Thoracic aorta (tissue), 2 donors: ENCODE measurements at regions not wholly inside any gene's neighbourhood (a gene's known extent, or its start where the extent isn't known, plus 50 kb on each side); places are given as distances from the start of the nearest gene placed in this dataset.

Source experiments
- ATAC-seq: fragments of 150-250 bp; one replicate; pipeline ENCODE4 v1.8.0; 2017; ENCODE audit warnings: low read depth; ENCODE audit not compliant: insufficient number of reproducible peaks, low FRiP score
- DNase-seq: peaks from one replicate; pipeline ENCODE4 v3.0.0-alpha.2; 2020; ENCODE audit warnings: low spot score
- H3K27ac ChIP-seq, 2 donors: fragments of 200-600 bp; sonication (generic); 1 replicate in 1 of 2; 2 replicates in 1 of 2; pipeline ENCODE4 v1.5.1; 2016; ENCODE audit warnings: mild to moderate bottlenecking in 2 of 2, moderate library complexity in 2 of 2
- H3K27me3 ChIP-seq: fragments of 200-600 bp; sonication (generic); replicated peaks from 2 replicates; pipeline ENCODE4 v1.6.0; 2016; ENCODE audit warnings: mild to moderate bottlenecking; ENCODE audit not compliant: insufficient read depth
- H3K36me3 ChIP-seq: fragments of 200-600 bp; sonication (generic); one replicate; pipeline ENCODE4 v1.5.1; 2016
- H3K4me1 ChIP-seq, 2 donors: fragments of 200-600 bp; sonication (generic); 1 replicate in 1 of 2; 2 replicates in 1 of 2; pipeline versions ENCODE4 v1.5.1 to v1.6.0; 2016; ENCODE audit warnings: low read depth in 2 of 2, mild to moderate bottlenecking in 1 of 2; ENCODE audit not compliant: control insufficient read depth in 1 of 2
- H3K4me3 ChIP-seq: fragments of 200-600 bp; sonication (generic); 2 replicates; pipeline ENCODE4 v1.5.1; 2016; ENCODE audit warnings: mild to moderate bottlenecking
- H3K9me3 ChIP-seq: fragments of 200-600 bp; sonication (generic); 2 replicates; pipeline ENCODE4 v1.5.1; 2016
- TF ChIP-seq, protein P1 (sequence below): fragments of 200-600 bp; sonication (generic); IDR thresholded peaks from one replicate; pipeline ENCODE4 v1.5.1; 2019; ENCODE audit warnings: antibody characterized with exemption

DNA sequence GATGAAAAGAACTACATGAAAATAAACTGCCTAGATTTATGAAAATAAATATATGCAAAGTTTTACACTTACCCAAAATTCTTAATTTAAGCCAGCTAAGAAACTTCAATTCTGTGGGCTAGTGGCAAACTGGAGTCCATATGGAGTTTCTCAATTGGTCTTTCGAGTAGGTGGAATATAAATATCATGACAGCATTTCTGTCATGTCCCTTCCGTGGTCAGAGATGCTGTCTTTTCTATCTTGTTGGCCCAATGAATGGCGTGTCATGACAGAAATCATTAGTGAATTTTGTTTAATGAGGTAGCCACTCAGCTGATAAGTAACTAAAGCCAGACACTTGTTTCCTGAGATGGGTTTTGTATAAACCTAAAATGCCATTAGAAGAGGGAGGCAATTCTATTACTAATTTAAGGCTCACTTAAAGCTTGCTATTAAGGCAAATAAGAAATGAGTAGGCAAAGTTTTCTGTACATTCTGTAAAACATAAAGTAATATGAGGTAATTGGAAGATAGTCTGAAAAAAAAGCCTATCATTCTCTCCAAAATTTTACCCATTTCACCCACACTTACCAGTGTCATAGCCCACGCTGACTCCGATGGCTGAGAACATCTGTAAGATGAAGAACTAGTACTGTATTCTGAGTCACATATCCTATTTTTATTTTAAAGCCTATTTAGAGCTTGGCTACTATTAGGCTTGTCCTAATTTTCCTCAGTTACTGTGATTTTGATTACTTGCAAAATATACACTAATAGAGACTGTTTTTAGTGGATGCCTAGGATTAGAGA, 419.3 kb upstream of the MEF2C start:
- DNase-seq (no peak), ATAC-seq (no peak)
- TF ChIP-seq, protein P1, sequence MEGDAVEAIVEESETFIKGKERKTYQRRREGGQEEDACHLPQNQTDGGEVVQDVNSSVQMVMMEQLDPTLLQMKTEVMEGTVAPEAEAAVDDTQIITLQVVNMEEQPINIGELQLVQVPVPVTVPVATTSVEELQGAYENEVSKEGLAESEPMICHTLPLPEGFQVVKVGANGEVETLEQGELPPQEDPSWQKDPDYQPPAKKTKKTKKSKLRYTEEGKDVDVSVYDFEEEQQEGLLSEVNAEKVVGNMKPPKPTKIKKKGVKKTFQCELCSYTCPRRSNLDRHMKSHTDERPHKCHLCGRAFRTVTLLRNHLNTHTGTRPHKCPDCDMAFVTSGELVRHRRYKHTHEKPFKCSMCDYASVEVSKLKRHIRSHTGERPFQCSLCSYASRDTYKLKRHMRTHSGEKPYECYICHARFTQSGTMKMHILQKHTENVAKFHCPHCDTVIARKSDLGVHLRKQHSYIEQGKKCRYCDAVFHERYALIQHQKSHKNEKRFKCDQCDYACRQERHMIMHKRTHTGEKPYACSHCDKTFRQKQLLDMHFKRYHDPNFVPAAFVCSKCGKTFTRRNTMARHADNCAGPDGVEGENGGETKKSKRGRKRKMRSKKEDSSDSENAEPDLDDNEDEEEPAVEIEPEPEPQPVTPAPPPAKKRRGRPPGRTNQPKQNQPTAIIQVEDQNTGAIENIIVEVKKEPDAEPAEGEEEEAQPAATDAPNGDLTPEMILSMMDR: no peak
- Histone ChIP-seq H3K4me1 (peaks cover 4 to 9% of the 10 kb centered on the region in 2 donors), H3K4me3 (no peak overlapping the region), H3K27ac (no peak overlapping the region), H3K9me3 (no peaks in the 10 kb centered on the region), H3K27me3 (no peaks in the 10 kb centered on the region), H3K36me3 (no peaks in the 10 kb centered on the region)

DNA sequence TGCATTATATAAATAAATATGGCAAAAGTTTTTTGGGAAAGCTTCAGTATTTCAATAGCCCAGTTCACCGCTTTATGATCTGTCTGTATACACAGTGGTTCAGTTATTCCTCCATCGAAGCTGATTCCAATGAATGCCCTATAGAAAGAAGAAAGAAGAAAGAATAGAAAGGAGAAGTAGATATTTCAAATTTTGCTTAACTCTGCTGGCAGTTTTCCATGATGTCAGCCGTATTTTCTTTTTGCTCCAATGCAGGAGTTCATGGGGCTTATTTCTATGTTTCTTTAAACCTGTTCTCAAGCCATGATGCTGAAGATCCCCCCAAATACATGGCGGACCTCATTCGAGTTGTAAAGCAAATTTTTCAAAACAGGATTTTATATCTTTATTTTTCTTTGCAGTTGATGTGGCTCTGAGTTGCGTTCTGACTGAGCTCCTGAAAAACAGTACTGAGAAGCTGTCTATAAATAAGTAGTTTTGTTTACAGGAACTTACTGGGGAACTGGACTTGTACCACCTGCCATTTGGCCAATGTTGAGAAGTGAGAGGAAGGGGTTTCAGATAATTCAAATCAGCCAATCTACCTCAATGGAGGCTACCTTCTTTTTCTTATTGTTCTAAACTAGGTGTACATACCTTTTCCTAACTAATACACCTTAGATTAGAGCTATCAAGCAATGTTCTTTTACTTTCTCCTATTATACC, 418.5 kb upstream of the MEF2C start:
- H3K4me3 ChIP-seq: no peak overlapping the region
- no peak overlapping the region for H3K27ac ChIP-seq
- H3K9me3 ChIP-seq: no peaks in the 10 kb centered on the region
- H3K27me3 ChIP-seq: no peaks in the 10 kb centered on the region
- H3K4me1 ChIP-seq: peaks cover 4 to 9% of the 10 kb centered on the region in 2 donors
- no peak for DNase-seq
- no peak for ATAC-seq
- H3K36me3 ChIP-seq: no peaks in the 10 kb centered on the region
- TF ChIP-seq, protein P1: no peak

DNA sequence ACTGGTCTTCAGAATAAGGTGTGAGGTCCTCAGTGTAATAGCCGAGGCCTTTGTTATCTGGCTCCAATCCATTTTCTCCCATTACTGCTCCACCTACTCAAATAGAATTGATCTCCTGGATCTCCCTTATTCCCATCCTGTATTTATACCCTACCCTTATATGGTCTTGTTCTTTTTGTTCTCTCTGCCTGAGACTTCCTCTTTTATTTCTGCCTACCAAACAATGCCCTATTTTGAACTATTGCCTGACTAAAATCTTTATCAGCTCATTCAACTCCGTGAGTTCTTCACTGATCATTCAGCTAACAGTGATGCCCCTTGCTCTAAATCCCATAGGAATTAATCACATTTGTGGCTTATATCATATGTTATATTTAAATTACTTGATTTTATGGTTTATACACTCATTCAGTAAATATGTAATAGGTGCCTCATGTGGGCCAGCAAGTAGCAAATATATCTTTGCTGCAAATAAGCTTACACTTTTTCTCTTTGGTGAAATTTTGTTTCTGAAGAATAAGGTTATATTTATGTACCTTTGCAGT, 417.5 kb upstream of the MEF2C start:
- Histone ChIP-seq H3K9me3 (no peaks in the 10 kb centered on the region), H3K36me3 (no peaks in the 10 kb centered on the region), H3K4me1 (peaks cover 4 to 9% of the 10 kb centered on the region in 2 donors), H3K27ac (no peak overlapping the region), H3K4me3 (no peak overlapping the region), H3K27me3 (no peaks in the 10 kb centered on the region)
- ATAC-seq (no peak), DNase-seq (no peak)
- TF ChIP-seq, protein P1: no peak

DNA sequence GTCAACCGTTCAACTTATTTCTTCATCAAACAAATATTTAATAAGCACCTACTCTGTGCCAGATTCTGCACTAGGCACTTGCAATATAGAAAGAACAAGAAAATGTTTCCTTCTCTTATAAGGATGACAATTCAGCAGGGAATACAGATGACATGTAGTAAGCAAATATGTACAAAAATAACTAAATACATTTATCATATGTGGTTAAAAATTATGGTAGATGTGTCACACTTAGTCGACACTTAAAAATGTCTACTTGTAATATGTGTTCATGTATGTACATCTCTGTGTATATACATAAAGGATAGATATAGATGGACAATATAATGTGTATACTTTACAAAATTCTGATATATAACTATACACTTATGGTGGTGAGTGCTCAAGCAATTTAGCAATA, 417.0 kb upstream of the MEF2C start:
- H3K36me3 ChIP-seq: no peaks in the 10 kb centered on the region
- H3K4me1 ChIP-seq: peaks cover 4 to 9% of the 10 kb centered on the region in 2 donors
- no peak for DNase-seq
- TF ChIP-seq, protein P1: no peak
- no peaks in the 10 kb centered on the region for H3K27me3 ChIP-seq
- no peaks in the 10 kb centered on the region for H3K9me3 ChIP-seq
- no peak overlapping the region for H3K4me3 ChIP-seq
- no peak overlapping the region for H3K27ac ChIP-seq
- ATAC-seq: no peak

DNA sequence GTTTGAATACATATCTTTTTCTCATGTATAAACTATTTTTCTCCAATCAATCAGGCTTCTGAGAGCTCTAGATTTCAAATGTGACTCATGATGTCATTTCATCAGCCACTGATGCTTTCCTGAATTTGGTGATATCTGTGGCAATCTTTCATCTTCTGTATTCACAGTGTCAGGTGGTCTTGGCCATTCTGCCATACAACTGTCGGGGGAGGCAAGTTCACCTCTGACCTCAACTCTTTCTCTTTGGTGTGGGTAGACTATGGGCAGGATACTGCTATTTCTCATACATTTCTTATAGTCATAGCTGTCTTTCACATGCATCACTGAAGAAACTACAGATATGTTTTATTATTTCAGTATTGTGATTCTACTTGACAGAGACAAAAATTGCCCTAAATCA, 414.1 kb upstream of the MEF2C start:
- ATAC-seq: no peak

More for the DNA sequence above, 414.1 kb upstream of the MEF2C start:
- no peaks in the 10 kb centered on the region for H3K4me1 ChIP-seq
- H3K27me3 ChIP-seq: no peaks in the 10 kb centered on the region
- no peaks in the 10 kb centered on the region for H3K36me3 ChIP-seq
- TF ChIP-seq, protein P1: no peak
- no peak overlapping the region for H3K27ac ChIP-seq
- no peak for DNase-seq
- no peak overlapping the region for H3K4me3 ChIP-seq
- H3K9me3 ChIP-seq: no peaks in the 10 kb centered on the region
